Nephron (organoid): ENCODE measurements at regions not wholly inside any gene's neighbourhood (a gene's known extent, or its start where the extent isn't known, plus 50 kb on each side); places are given as distances from the start of the nearest gene placed in this dataset.

Experiments
- H3K27ac Mint-ChIP-seq, 3 experiments: 2 replicates each; pipeline ENCODE4 v1.8.0; 2020; ENCODE audit warnings: mixed read lengths in 3 of 3, mild to moderate bottlenecking in 2 of 3, moderate library complexity in 1 of 3
- H3K27me3 Mint-ChIP-seq: 2 replicates; pipeline ENCODE4 v1.8.0; 2021; ENCODE audit warnings: low read depth, mild to moderate bottlenecking, moderate library complexity, mixed read lengths
- H3K36me3 Mint-ChIP-seq: 2 replicates; pipeline ENCODE4 v1.8.0; 2020; ENCODE audit warnings: low read depth, mixed read lengths
- H3K4me1 Mint-ChIP-seq: 2 replicates; pipeline ENCODE4 v1.8.0; 2020; ENCODE audit warnings: mixed read lengths
- H3K4me3 Mint-ChIP-seq, 3 experiments: 2 replicates each; pipeline ENCODE4 v1.8.0; 2020; ENCODE audit warnings: mild to moderate bottlenecking in 3 of 3, mixed read lengths in 3 of 3, moderate library complexity in 2 of 3
- H3K9me3 Mint-ChIP-seq: 2 replicates; pipeline ENCODE4 v1.8.0; 2020; ENCODE audit warnings: mixed read lengths
- TF ChIP-seq, protein P1 (sequence below), 3 experiments: fragments of 200-600 bp; sonication (generic); IDR thresholded peaks; one replicate each; pipeline ENCODE4 v1.5.0; 2021; ENCODE audit warnings: antibody characterized with exemption in 3 of 3; ENCODE audit not compliant: unreplicated experiment in 3 of 3

DNA sequence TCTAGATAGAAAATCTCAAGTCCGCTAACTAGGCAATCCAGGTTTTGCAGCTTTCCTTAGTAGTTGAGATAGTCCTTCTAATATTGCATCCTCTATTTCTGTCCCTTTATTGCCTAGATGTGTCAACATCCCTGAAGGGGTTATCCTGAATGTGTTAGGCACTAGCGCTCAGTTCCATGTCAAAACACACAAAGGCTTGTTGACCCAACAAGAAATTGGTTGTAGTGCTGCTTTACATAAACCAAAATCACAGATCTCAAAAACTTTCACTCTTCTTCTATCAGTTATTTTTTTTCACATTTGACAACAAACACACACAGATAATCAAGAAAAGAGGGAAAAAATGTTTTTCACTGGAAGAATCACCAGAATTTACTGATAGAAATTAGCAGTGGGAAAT lies 51.4 kb upstream of the SOX2 start:
- TF ChIP-seq, protein P1, sequence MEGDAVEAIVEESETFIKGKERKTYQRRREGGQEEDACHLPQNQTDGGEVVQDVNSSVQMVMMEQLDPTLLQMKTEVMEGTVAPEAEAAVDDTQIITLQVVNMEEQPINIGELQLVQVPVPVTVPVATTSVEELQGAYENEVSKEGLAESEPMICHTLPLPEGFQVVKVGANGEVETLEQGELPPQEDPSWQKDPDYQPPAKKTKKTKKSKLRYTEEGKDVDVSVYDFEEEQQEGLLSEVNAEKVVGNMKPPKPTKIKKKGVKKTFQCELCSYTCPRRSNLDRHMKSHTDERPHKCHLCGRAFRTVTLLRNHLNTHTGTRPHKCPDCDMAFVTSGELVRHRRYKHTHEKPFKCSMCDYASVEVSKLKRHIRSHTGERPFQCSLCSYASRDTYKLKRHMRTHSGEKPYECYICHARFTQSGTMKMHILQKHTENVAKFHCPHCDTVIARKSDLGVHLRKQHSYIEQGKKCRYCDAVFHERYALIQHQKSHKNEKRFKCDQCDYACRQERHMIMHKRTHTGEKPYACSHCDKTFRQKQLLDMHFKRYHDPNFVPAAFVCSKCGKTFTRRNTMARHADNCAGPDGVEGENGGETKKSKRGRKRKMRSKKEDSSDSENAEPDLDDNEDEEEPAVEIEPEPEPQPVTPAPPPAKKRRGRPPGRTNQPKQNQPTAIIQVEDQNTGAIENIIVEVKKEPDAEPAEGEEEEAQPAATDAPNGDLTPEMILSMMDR (IDR thresholded peaks at IDR 0.05; ENCODE audit: unreplicated experiment in 3 of 3), result no peak
- Mint-ChIP-seq H3K9me3 (no peaks in the 10 kb centered on the region), H3K4me3 (no peak overlapping the region), H3K27me3 (no peaks in the 10 kb centered on the region), H3K36me3 (no peaks in the 10 kb centered on the region), H3K4me1 (no peaks in the 10 kb centered on the region), H3K27ac (no peak overlapping the region)

DNA sequence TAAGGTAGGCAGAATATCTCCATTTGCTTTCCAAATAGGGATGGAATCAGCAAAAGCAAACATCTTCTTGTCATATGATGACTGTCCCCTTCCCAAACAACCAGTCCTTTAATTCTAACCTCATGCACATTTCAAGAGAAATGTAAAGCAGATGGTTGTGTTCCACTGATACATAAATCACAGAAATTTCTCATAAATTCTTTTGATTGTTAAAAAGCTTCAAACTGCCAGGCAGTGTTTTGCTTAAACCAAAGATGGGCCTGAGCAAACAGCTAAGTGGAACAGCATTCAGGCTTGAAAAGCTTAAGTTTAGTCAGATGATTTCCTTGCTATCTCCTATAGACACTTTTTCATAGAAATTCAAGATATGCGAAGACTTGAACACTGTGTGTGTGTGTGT lies 74.3 kb upstream of the SOX2 start:
- H3K4me3 Mint-ChIP-seq, result no peak overlapping the region
- TF ChIP-seq, protein P1 (IDR thresholded peaks at IDR 0.05; ENCODE audit: unreplicated experiment in 3 of 3), result no peak
- H3K27me3 Mint-ChIP-seq, result no peaks in the 10 kb centered on the region
- no peaks in the 10 kb centered on the region for H3K9me3 Mint-ChIP-seq
- no peak overlapping the region for H3K27ac Mint-ChIP-seq
- H3K4me1 Mint-ChIP-seq, result no peaks in the 10 kb centered on the region
- H3K36me3 Mint-ChIP-seq, result no peaks in the 10 kb centered on the region

DNA sequence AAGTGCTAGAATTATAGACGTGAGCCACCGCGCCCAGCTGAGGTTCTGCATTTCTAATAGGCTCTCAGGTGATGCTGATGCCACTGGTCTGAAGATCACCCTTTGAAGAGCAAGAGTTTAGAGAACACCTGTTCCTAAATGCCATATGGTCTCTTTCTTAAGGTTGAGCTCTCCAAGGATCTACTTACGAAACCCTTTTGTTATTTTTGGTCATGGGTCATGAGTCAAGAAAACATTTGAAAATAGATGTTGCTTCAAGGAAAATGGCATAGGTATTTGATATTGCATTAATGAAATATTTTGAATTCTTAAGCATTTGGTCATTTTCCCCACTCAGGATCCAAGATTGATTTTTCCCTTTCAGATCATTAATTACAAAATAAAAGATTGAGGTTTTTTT lies 74.7 kb upstream of the SOX2 start:
- TF ChIP-seq, protein P1 (IDR thresholded peaks at IDR 0.05; ENCODE audit: unreplicated experiment in 3 of 3), result no peak
- no peaks in the 10 kb centered on the region for H3K36me3 Mint-ChIP-seq
- H3K4me3 Mint-ChIP-seq, result no peak overlapping the region
- no peak overlapping the region for H3K27ac Mint-ChIP-seq
- no peaks in the 10 kb centered on the region for H3K4me1 Mint-ChIP-seq
- no peaks in the 10 kb centered on the region for H3K9me3 Mint-ChIP-seq
- H3K27me3 Mint-ChIP-seq, result no peaks in the 10 kb centered on the region

DNA sequence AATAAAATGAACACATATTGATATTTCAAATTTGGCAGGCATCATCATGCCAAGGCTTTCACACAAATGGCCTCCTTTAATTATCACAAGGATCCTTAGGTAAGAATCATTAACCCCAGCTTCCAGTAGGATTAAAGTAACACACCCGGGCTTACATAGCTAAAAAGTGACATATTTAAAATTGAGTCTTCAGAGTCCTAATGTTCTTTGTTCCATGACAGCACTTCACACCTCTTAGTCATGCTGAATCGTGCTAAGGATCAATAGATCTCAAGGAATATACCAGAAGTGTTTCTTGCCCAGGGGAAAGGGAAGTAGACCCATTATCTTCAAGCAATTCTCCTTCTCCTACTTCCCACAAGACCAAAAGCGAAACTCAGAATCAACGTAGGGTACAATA lies 76.6 kb upstream of the SOX2 start:
- H3K4me3 Mint-ChIP-seq, result no peak overlapping the region
- H3K27me3 Mint-ChIP-seq, result no peaks in the 10 kb centered on the region
- H3K4me1 Mint-ChIP-seq, result no peaks in the 10 kb centered on the region
- H3K27ac Mint-ChIP-seq, result no peak overlapping the region
- no peaks in the 10 kb centered on the region for H3K9me3 Mint-ChIP-seq
- TF ChIP-seq, protein P1 (IDR thresholded peaks at IDR 0.05; ENCODE audit: unreplicated experiment in 3 of 3), result no peak
- H3K36me3 Mint-ChIP-seq, result no peaks in the 10 kb centered on the region

DNA sequence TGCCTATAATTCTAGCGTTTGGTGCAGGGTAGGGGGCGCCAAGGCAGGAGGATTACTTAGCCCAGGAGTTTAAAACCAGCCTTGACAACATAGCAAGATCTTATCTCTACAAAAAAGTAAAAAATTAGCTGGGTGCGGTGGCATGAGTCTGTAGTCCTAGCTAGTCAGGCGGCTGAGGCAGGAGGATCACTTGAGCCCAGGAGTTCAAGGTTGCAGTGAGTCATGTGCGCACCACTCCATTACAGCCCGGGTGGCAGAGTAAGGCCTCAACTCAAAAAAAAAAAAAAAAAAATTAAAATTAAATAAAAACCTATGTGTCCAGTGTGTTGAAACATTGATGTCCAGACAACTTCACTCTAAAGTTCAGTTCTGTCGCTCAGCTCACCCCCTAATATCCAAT lies 78.2 kb upstream of the SOX2 start:
- no peaks in the 10 kb centered on the region for H3K9me3 Mint-ChIP-seq
- H3K27me3 Mint-ChIP-seq, result peaks cover 4% of the 10 kb centered on the region
- peaks cover 7% of the 10 kb centered on the region for H3K4me1 Mint-ChIP-seq
- TF ChIP-seq, protein P1 (IDR thresholded peaks at IDR 0.05; ENCODE audit: unreplicated experiment in 3 of 3), result no peak
- H3K36me3 Mint-ChIP-seq, result no peaks in the 10 kb centered on the region
- no peak overlapping the region for H3K4me3 Mint-ChIP-seq
- H3K27ac Mint-ChIP-seq, result no peak overlapping the region

DNA sequence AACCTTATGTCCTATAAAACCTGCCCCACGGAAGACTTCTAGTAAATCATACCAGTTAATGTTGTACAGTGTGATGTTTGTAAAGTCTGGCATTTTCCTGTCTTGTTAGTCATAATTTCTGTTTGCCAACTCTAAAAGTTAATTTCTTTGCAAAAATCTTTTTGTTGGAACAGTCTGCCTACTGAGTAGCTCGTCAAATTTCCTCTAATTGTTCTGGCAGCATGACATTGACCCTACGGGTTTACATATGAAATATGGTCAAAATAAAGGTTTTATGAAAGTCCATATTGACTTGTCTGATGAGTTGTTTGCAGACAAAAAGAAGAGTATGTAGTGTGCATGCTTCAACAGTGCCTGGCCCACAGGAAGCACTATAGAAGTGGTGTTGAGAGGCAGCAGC lies 79.8 kb upstream of the SOX2 start:
- H3K36me3 Mint-ChIP-seq, result no peaks in the 10 kb centered on the region
- H3K9me3 Mint-ChIP-seq, result no peaks in the 10 kb centered on the region
- H3K27me3 Mint-ChIP-seq, result peaks cover 4% of the 10 kb centered on the region
- TF ChIP-seq, protein P1 (IDR thresholded peaks at IDR 0.05; ENCODE audit: unreplicated experiment in 3 of 3), result no peak
- no peak overlapping the region for H3K4me3 Mint-ChIP-seq
- H3K27ac Mint-ChIP-seq, result no peak overlapping the region
- peaks cover 7% of the 10 kb centered on the region for H3K4me1 Mint-ChIP-seq
